CD4-positive, alpha-beta T cell treated with Interleukin-12 subunit alpha and Interleukin-12 subunit beta, for 1 hour (primary cell): ENCODE measurements at regions not wholly inside any gene's neighbourhood (a gene's known extent, or its start where the extent isn't known, plus 50 kb on each side); places are given as distances from the start of the nearest gene placed in this dataset.

Source experiments
- DNase-seq: peaks from one replicate; pipeline ENCODE4 v3.0.0-alpha.2; 2020

- no peak for DNase-seq
These were observed 181.2 kb upstream of the DMAC1 start for GRCh38 chr9:7980691-7981289.

GRCh38 chr9:7980041-7980440 is 180.5 kb upstream of the DMAC1 start:
- no peak for DNase-seq

DNA sequence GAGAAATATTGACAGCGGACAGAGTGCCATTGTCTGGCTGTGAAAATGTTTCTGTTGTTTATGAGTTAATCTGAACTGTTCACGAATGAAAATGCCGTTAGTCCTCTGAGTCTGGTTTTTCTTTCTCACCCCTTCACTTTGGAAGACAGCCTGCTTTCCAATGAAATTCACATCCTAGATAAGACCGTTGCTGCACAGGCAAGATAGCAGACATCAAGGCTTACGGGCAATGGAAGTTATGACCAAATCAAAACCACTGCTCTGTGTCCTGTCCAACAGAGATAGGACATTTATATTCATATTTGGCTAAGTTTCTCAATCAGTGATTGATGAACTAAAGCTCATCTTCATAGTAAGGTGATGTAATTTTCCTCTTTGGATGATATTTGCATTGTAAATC is 180.0 kb upstream of the DMAC1 start:
- no peak for DNase-seq

GRCh38 chr9:7977586-7977985 is 178.0 kb upstream of the DMAC1 start:
- no peak for DNase-seq

- DNase-seq, result no peak
These were observed 177.3 kb upstream of the DMAC1 start for GRCh38 chr9:7976856-7977255.

- peak; percentile 84 for DNase-seq
These were observed 176.7 kb upstream of the DMAC1 start for GRCh38 chr9:7976167-7976755.

DNA sequence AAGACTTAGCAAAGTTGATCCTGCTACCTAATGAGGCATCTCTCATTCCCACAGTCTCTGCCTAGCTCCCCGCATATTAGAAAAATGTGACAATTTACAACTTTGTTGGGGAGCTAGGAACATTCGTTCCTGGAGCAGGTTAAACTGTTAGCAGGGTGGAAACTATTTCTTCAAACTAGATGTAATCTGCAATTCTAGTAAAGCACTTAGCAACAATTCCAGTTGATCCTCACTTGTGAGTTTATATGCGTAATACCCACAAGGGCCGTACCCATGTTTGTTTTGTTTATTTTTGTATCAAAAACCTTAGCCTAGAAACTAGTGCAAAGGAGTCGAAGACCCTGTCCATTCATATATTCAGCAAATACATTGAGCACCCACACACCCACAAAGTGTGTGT is 175.8 kb upstream of the DMAC1 start:
- no peak for DNase-seq

DNA sequence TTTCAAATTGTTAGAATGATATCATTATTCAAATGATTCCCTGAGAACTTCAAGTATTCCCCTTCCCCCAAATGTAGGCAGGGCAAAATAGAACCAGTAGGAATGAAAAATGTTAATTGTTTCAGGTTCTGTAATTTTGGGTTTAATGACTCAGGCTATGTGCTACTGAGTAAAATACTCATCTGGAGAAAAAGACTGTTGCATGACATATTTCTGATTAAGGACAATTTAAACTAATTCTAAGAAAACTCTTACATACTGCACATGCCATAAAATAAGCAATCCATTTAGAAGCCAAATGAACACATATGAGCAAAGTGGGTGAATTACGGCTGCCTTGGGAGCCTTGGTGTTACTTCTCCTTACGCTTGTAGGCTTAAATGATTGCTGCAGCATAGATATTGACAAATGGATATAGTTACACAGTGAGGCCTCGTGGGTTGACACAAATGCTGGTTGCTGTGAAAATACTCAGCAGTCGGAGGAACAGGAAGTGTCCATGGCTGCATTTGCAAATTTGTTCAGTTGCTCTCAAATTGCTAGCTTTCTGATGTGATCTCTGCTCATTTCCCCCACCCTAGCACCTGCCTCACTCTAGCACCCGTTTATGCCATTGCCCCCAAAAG is 174.9 kb upstream of the DMAC1 start:
- DNase-seq, result peak; percentile 21

DNA sequence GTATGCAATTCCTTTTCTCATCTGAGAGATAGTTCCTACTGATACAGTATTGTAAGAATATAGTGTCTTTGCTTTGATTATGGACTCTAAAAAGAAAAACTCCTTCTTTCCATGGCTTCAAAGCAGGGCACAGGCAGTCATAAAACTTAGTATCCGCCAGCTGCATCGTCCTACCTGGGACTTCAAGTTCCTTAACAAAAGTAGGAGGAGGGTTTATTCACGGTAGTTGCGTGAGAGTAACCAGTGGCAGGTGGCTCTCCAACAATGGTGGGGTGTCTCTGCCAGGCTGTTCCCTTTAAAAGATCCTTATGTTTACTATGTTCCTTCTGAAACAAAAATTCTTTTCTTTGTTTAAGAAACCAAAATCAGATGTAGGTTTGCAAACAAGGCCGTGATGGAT is 173.5 kb upstream of the DMAC1 start:
- no peak for DNase-seq

DNA sequence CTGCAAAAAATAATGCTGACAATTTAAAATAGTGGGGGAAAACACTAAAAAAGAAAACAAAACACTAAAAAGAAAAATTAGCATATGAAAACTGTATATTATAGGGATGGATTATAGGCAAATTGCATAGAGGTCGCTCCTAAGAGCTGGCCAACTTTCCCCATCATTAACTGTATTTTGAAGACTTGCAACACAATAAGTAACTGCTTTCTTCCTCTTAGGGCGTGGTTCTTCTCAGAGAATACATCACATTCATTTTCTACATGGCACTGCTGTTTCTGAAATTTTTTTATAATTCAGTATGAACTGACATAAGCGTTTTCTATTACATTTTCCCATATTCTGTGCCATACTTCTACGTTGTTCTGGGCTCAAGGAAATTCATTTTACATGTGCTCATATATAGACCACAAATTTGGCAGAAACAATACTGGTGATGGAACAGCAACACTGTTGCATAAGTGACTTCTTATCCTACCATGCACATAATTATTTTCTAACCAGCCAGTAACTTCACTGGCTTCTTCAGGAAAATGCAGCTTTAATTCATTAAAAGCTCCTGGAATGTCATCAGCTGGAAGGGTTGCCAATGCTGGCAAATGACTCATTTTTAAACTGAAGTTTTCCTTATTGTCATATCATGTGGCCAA is 171.2 kb upstream of the DMAC1 start:
- DNase-seq, result no peak

DNA sequence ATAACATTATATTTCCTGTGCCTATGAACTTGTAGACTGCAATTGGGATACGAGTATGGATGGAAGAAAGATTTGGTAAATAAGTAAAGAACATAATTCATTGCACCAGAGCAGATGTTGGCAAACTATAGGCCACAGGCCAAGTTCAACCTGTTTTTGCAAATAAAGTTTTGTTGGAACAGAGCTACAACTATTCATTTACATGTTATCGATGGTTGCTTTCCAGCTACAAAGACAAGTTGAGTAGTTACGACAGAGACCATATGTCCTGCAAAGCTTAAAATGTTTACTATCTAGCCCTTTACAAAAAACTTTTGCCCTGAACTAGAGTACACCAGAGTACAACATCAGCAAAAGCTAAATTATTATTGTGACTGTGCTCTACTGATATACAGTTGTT is 169.1 kb upstream of the DMAC1 start:
- DNase-seq, result no peak

GRCh38 chr9:7967851-7968250 is 168.3 kb upstream of the DMAC1 start:
- no peak for DNase-seq

GRCh38 chr9:7967093-7967827 is 167.7 kb upstream of the DMAC1 start:
- no peak for DNase-seq

DNA sequence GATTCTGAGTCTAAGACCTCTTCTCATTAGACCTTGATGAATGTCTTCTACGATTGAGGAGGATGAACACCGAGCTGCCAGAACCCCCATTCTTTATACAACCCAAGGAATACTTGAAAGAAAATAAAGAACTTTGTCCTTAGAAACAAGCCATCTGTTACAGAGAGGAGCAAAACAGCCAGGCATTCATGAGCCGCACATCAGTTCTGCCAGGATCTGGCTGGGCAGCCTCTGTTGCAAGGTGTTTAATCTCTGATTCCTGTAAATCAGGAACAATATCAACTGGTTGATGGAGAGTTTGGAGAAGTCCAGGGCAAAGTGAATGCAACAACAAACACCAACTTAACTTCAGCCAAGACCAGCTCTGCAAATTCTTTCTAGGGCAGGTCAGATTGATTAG is 165.5 kb upstream of the DMAC1 start:
- no peak for DNase-seq

- DNase-seq, result no peak
These were observed 163.4 kb upstream of the DMAC1 start for GRCh38 chr9:7963026-7963425.

DNA sequence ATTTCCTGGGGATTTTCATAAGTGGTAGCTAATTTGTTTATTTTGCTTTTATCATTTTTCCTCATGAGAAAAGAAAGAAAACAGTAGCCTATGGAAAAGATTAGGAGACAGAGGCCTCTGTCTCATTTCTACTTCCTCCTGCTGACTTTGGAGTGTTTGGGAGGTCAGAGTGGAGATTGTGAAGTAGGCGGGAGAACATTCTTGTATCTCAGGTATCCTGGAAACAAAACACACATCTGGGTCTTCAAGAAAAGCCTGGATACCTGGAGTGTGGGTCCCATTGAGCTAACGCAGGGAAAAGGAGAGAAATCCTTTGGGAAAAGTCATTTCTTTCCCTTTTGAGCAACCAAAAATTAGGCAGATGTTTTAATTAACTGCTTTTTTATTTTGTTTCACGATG is 161.5 kb upstream of the DMAC1 start:
- DNase-seq, result no peak

- DNase-seq, result no peak
These were observed 160.9 kb upstream of the DMAC1 start for GRCh38 chr9:7960320-7961050.

GRCh38 chr9:7957803-7958202 is 158.2 kb upstream of the DMAC1 start:
- no peak for DNase-seq

GRCh38 chr9:7947577-7947976 is 148.0 kb upstream of the DMAC1 start:
- DNase-seq, result no peak

DNA sequence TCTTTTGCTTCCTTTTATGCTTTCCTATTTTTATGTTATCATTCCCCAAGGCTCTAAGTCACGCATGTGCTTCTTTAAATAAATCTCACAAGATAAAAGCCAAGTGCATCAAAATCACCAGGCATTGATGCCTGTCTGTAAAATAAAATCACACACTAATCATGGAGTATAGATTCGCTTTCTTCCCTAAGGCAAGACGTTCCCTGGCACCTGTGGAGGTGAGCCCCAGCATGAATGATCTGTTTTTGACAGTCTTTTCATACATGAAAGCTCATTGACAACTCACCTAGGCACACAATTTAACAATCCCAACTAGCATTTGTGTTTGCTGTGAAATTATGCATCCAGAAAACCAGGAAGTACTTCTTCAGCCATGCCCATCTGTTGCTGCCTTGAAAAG is 146.9 kb upstream of the DMAC1 start:
- no peak for DNase-seq

DNA sequence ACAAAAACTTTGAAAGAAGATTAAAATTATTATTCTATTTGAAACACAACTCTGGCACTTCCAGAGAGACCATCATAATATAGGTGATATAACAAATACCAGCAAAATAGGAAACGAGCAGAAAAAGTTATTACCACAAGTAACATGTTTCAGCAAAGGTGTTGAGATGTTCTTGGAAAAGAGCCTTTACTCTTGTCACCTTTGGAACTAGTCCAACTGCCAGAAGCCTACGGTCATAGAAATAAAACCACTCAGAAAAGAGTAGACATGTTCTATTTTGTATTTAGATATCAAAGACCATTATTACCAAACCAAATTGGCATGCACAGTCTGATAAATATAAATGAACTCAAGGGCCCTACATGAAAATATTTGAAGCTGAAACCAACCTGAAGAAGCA is 145.0 kb upstream of the DMAC1 start:
- no peak for DNase-seq

DNA sequence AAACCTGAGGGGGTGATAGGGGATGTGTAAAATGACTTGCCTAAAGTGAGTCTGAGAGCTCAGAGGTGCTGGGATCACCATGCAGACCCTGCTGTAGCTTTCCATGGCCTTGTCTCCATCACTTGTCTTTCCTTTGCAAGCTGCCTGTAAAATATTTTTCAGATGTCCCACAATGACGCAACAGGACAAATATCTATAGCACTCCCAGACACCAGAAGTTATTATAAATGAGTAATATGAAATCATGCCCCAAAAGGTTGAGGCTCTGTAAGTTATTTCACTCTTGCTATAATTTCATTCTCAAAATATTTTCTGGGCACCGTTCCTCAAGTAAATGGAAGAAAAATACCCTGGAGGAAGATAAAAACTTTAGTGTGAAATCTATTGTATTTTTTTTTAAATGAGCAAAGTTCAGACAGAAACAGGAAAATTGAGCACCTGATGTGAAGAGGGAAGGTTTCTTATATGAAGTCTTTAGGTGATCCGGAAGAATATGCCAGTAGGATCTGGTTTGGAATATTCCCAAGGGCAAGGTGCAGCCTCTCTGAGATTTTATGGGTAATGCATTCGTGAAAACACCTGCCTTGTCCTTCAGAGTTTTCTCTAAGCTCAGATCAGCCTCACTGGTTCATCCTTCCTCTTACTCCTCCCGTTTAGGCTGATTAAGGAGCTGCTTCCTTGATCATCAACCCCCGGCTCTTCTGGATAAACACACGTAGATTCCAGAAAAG is 138.3 kb upstream of the DMAC1 start:
- DNase-seq, result no peak
